OCI-LY3 (cell line): ENCODE measurements at regions not wholly inside any gene's neighbourhood (a gene's known extent, or its start where the extent isn't known, plus 50 kb on each side); places are given as distances from the start of the nearest gene placed in this dataset.

Experiments
- H2AFZ ChIP-seq: fragments of 200-600, 300-600 bp; shearing (Covaris generic); 2 replicates; pipeline ENCODE4 v1.6.0; 2014; ENCODE audit warnings: antibody characterized with exemption, low read depth, low read length
- H3K27ac ChIP-seq: fragments of 200-600, 300-600 bp; sonication (generic); 2 replicates; pipeline ENCODE4 v1.5.1; 2014; ENCODE audit warnings: mild to moderate bottlenecking, low read length, moderate library complexity, mixed read lengths
- H3K27me3 ChIP-seq: fragments of 200-600, 300-600 bp; sonication (generic); 2 replicates; pipeline ENCODE4 v1.6.1; 2014; ENCODE audit warnings: low read depth, low read length, mixed read lengths
- H3K36me3 ChIP-seq: fragments of 200-600, 300-600 bp; sonication (generic); replicated peaks from 2 replicates; pipeline ENCODE3; 2014; ENCODE audit warnings: low read depth, low read length, mixed read lengths
- H3K4me1 ChIP-seq: fragments of 300-600, 200-600 bp; sonication (generic); 2 replicates; pipeline ENCODE4 v1.6.1; 2014; ENCODE audit warnings: low read length, mixed read lengths
- H3K4me2 ChIP-seq: fragments of 200-600, 300-600 bp; sonication (generic); 2 replicates; pipeline ENCODE4 v1.6.1; 2014; ENCODE audit warnings: low read length, mixed read lengths
- H3K4me3 ChIP-seq: fragments of 300-600, 200-600 bp; sonication (generic); 2 replicates; pipeline ENCODE4 v1.5.1; 2014; ENCODE audit warnings: antibody characterized with exemption, mild to moderate bottlenecking, low read length, moderate library complexity
- H3K79me2 ChIP-seq: fragments of 300-600, 200-600 bp; shearing (Covaris generic); 2 replicates; pipeline ENCODE4 v1.6.1; 2014; ENCODE audit warnings: mild to moderate bottlenecking, low read length, mixed read lengths
- H3K9ac ChIP-seq: fragments of 300-600, 200-600 bp; shearing (Covaris generic); 2 replicates; pipeline ENCODE4 v1.6.0; 2014; ENCODE audit warnings: mild to moderate bottlenecking, low read length, moderate library complexity
- H3K9me3 ChIP-seq: fragments of 200-600, 300-600 bp; shearing (Covaris generic); 2 replicates; pipeline ENCODE4 v1.6.1; 2014; ENCODE audit warnings: low read length, mixed read lengths; ENCODE audit not compliant: insufficient read depth
- H4K20me1 ChIP-seq: fragments of 200-600, 300-600 bp; sonication (generic); 2 replicates; pipeline ENCODE4 v1.6.1; 2016; ENCODE audit warnings: low read length, mixed read lengths; ENCODE audit not compliant: insufficient read depth
- EZH2phosphoT487 ChIP-seq: fragments of 200-600 bp; shearing (Covaris generic); IDR thresholded peaks from 2 replicates; pipeline ENCODE4 v1.6.1; 2018; ENCODE audit warnings: antibody characterized with exemption, mixed run types, low read depth
- TF ChIP-seq, protein P1 (sequence below): fragments of 200-600, 300-600 bp; sonication (generic); IDR thresholded peaks from 2 replicates; pipeline ENCODE4 v1.5.1; 2014; ENCODE audit warnings: antibody characterized with exemption, low read length, low read depth

DNA sequence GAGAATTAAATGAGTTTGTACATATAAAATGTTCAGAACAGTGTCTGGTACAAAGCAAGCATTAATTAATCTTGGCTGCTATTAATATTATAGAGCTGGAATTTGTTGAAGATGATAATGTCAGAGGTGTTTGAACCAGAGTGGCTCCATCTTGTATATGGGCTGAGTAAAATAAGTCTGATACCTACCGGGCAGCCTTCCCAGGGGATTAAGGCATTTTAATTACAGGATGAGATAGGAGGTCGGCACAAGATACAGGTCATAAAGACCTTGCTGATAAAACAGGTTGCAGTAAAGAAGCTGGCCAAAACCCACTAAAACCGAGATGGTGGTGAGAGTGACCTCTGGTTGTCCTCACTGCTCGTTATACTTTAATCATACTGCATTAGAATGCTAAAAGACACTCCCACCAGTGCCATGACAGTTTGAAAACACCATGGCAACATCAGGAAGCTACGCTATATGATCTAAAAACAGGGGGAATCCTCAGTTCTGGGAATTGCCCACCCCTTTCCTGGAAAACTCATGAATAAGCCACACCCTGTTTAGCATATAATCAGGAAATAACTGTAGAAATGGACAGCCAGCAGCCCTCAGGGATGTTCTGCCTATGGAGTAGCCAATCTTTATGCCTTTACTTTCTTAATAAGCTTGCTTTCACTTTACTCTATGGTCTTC lies 90.2 kb downstream of the PLK2 start:
- Histone ChIP-seq H3K27ac (no peak overlapping the region), H3K4me1 (no peaks in the 10 kb centered on the region), H3K4me3 (no peak overlapping the region), H2AFZ (no peak overlapping the region), H3K27me3 (no peaks in the 10 kb centered on the region), H3K4me2 (no peak overlapping the region), H3K79me2 (no peaks in the 10 kb centered on the region), H3K9me3 (no peaks in the 10 kb centered on the region), H3K9ac (no peak overlapping the region), H4K20me1 (no peaks in the 10 kb centered on the region), H3K36me3 (no peaks in the 10 kb centered on the region)
- TF ChIP-seq, protein P1, sequence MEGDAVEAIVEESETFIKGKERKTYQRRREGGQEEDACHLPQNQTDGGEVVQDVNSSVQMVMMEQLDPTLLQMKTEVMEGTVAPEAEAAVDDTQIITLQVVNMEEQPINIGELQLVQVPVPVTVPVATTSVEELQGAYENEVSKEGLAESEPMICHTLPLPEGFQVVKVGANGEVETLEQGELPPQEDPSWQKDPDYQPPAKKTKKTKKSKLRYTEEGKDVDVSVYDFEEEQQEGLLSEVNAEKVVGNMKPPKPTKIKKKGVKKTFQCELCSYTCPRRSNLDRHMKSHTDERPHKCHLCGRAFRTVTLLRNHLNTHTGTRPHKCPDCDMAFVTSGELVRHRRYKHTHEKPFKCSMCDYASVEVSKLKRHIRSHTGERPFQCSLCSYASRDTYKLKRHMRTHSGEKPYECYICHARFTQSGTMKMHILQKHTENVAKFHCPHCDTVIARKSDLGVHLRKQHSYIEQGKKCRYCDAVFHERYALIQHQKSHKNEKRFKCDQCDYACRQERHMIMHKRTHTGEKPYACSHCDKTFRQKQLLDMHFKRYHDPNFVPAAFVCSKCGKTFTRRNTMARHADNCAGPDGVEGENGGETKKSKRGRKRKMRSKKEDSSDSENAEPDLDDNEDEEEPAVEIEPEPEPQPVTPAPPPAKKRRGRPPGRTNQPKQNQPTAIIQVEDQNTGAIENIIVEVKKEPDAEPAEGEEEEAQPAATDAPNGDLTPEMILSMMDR, result no peak
- no peak for TF ChIP-seq EZH2phosphoT487

- no peak for TF ChIP-seq EZH2phosphoT487
- TF ChIP-seq, protein P1, result no peak
Measured at GRCh38 chr5:58366461-58366860, 93.4 kb downstream of the PLK2 start.

GRCh38 chr5:58365791-58366190 lies 94.1 kb downstream of the PLK2 start:
- no peaks in the 10 kb centered on the region for H3K36me3 ChIP-seq
- H3K27me3 ChIP-seq, result no peaks in the 10 kb centered on the region
- no peak overlapping the region for H3K9ac ChIP-seq
- H3K79me2 ChIP-seq, result no peaks in the 10 kb centered on the region
- no peaks in the 10 kb centered on the region for H4K20me1 ChIP-seq
- H3K9me3 ChIP-seq, result no peaks in the 10 kb centered on the region
- H3K4me1 ChIP-seq, result no peaks in the 10 kb centered on the region
- H3K27ac ChIP-seq, result no peak overlapping the region
- no peak for TF ChIP-seq EZH2phosphoT487
- TF ChIP-seq, protein P1, result no peak
- no peak overlapping the region for H2AFZ ChIP-seq
- no peak overlapping the region for H3K4me3 ChIP-seq
- H3K4me2 ChIP-seq, result no peak overlapping the region

More at GRCh38 chr5:58366461-58366860, 93.4 kb downstream of the PLK2 start:
- H3K79me2 ChIP-seq, result no peaks in the 10 kb centered on the region
- H3K4me2 ChIP-seq, result no peak overlapping the region
- no peak overlapping the region for H3K27ac ChIP-seq
- H3K27me3 ChIP-seq, result no peaks in the 10 kb centered on the region
- H3K4me3 ChIP-seq, result no peak overlapping the region
- H3K9me3 ChIP-seq, result no peaks in the 10 kb centered on the region
- no peak overlapping the region for H3K9ac ChIP-seq
- H2AFZ ChIP-seq, result no peak overlapping the region
- no peaks in the 10 kb centered on the region for H3K36me3 ChIP-seq
- H4K20me1 ChIP-seq, result no peaks in the 10 kb centered on the region
- H3K4me1 ChIP-seq, result no peaks in the 10 kb centered on the region

DNA sequence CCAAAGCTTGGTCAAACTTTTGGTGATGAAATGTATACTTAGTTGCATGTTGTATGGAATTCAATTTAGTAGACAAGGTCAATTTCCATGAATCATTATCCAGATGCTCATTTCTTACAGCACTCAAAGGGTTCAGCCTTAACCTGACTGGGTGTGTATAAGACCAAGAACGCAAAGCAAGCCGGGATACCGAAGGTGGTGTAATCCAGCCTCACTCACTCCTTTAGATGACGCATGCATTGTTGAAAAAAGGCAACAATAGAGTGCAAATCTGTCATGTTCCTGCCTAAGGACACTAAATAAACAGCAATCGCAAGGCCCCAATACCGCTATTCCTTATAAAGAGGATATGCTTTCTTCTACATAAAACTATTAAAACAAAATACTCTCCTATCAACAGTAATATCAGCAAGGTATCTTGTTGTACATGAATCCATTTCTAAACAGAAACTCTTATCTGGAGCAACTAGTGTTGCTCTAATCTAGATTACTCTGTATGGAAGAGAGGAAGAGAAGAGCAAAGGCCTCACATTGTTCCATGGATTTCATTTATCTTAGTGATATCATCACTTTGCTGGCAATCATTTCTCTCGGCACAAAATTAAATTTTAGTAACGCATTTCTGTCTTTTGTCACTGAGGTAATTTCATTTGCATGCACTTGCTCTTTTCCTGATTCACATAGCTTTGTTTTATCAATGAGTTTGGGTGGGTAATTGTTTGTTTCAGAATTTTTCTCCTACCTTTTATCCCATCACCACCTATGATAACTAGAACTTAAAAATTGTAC lies 96.2 kb downstream of the PLK2 start:
- Histone ChIP-seq H4K20me1 (no peaks in the 10 kb centered on the region), H3K27me3 (no peaks in the 10 kb centered on the region)
- TF ChIP-seq, protein P1, result no peak
- no peak for TF ChIP-seq EZH2phosphoT487

More for the DNA sequence above, 96.2 kb downstream of the PLK2 start:
- H3K36me3 ChIP-seq, result no peaks in the 10 kb centered on the region
- no peak overlapping the region for H3K4me2 ChIP-seq
- H3K27ac ChIP-seq, result no peak overlapping the region
- H3K4me1 ChIP-seq, result no peaks in the 10 kb centered on the region
- H3K9me3 ChIP-seq, result no peaks in the 10 kb centered on the region
- no peak overlapping the region for H3K4me3 ChIP-seq
- no peak overlapping the region for H3K9ac ChIP-seq
- no peaks in the 10 kb centered on the region for H3K79me2 ChIP-seq
- no peak overlapping the region for H2AFZ ChIP-seq
